22Rv1 (cell line): ENCODE measurements at regions not wholly inside any gene's neighbourhood (a gene's known extent, or its start where the extent isn't known, plus 50 kb on each side); places are given as distances from the start of the nearest gene placed in this dataset.

ENCODE experiments used
- ZFX ChIP-seq: fragments of 450-650 bp; IDR thresholded peaks from 2 replicates; pipeline ENCODE4 v1.6.1; 2017; ENCODE audit warnings: antibody characterized with exemption, borderline replicate concordance
- TF ChIP-seq, protein P1 (sequence below): fragments of 450-650 bp; IDR thresholded peaks from 2 replicates; pipeline ENCODE4 v1.5.1; 2017; ENCODE audit warnings: mild to moderate bottlenecking

DNA sequence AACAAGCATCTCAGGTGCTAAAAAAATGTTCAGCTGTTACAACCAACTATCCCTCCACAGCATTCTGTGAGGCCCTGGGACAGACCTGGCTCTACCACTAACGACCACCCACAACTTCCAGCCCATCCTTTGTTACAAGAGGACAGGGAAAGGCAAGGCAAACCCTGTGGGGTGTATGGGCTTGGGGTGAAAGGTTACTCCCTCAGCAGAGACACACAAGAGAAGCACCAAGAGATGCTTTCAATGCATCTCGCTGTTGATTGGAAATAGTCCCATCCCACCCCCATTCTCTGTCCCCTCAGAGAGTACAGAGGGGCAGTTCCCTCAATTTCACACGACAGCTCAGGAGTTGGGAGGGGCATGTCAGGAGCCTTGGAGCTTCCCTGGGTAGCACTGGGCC is 234.1 kb downstream of the CAAP1 start:
- TF ChIP-seq, protein P1, sequence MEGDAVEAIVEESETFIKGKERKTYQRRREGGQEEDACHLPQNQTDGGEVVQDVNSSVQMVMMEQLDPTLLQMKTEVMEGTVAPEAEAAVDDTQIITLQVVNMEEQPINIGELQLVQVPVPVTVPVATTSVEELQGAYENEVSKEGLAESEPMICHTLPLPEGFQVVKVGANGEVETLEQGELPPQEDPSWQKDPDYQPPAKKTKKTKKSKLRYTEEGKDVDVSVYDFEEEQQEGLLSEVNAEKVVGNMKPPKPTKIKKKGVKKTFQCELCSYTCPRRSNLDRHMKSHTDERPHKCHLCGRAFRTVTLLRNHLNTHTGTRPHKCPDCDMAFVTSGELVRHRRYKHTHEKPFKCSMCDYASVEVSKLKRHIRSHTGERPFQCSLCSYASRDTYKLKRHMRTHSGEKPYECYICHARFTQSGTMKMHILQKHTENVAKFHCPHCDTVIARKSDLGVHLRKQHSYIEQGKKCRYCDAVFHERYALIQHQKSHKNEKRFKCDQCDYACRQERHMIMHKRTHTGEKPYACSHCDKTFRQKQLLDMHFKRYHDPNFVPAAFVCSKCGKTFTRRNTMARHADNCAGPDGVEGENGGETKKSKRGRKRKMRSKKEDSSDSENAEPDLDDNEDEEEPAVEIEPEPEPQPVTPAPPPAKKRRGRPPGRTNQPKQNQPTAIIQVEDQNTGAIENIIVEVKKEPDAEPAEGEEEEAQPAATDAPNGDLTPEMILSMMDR, result no peak
- no peak for TF ChIP-seq ZFX
